ENCODE measurements at regions not wholly inside any gene's neighbourhood (a gene's known extent, or its start where the extent isn't known, plus 50 kb on each side); places are given as distances from the start of the nearest gene placed in this dataset.

DNA sequence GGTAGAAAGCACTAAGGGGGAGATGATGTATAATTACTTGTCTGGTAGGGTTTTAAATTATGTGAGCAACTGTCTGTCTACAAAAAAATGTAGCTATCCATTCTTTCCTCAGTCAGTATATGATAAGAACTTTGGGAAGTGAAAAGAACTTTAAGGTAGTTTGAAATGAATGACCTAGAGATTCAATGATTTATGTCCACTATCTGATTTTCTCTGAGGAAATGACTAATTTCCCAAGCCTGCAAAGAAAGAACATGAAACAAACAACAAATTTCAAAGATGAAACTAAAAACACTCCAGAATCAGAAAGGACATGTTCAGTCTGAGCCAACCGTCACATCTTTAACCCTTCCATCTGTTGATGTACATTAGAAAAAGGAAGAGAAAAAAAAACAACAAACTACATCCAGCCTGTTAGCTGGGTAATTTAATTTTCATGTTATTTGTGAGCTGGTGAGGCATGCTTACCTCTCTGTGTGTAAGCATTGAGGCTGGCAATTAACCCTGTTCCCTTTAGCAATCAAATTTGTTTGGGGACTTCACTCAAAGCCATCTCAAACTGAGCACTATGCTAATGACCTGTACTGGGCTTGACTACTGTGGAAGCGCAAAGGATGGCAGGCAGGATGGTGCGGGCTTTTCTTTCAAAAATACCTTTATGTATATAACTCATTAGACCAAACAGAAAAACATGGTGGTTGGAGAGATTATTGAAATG lies 220.1 kb downstream of the TUSC7 start:
- Histone ChIP-seq H3F3A (replicated peaks; ENCODE audit: insufficient read depth) (peaks cover 8% of the 10 kb centered on the region), H3K4me1 (ENCODE audit: control insufficient read depth in 1 of 2, insufficient read depth in 2 of 2, low read depth in 1 of 2, low read length in 1 of 2) (peaks cover 28 to 31% of the 10 kb centered on the region in 2 experiments; a peak in 3 of 4 replicates), H3K27me3 (ENCODE audit: insufficient read depth) (no peaks in the 10 kb centered on the region), H3K36me3 (replicated peaks in 1 of 2; ENCODE audit: control insufficient read depth in 1 of 2, insufficient read depth in 2 of 2, low read length in 1 of 2) (no peaks in the 10 kb centered on the region), H3K4me3 (ENCODE audit: low read depth in 2 of 2, low read length in 1 of 2) (no peak overlapping the region; a peak in 1 of 4 replicates), H3K9me3 (no peaks in the 10 kb centered on the region), H3K9me2 (no peaks in the 10 kb centered on the region), H4K20me1 (ENCODE audit: insufficient read depth) (no peaks in the 10 kb centered on the region), H3K9ac (no peak overlapping the region), H3K27ac (ENCODE audit: low read depth in 2 of 2, low read length in 1 of 2) (peak overlapping the region; percentile 73 to 93), H2AFZ (ENCODE audit: low read depth) (peak overlapping the region; percentile 80; the same call in 1 of the 2 replicates), H3K4me2 (peak overlapping the region; percentile 65), H3K79me2 (ENCODE audit: insufficient read depth) (no peaks in the 10 kb centered on the region)
- DNase-seq = no peak
- 36% methylated on average over 3 of the region's 3 CpGs for WGBS (ENCODE audit: low lambda C conversion rate)
- ChIA-PET CTCF (interaction anchor here (0.8 to 1.2 kb wide), 5 partner anchors 11 to 159 kb away, joined by 3 read pairs; no protein-coding TSS in a partner anchor), POLR2A (no interaction called here)
- TF ChIP-seq YY1 (IDR thresholded peaks at IDR 0.05; ENCODE audit: low read depth) (no peak), RXRA (IDR thresholded peaks at IDR 0.05; ENCODE audit: borderline replicate concordance, low read depth) (no peak; the same call in 1 of the 2 replicates), REST (IDR thresholded peaks at IDR 0.05; ENCODE audit: low read depth, low read length) (no peak), EZH2phosphoT487 (IDR thresholded peaks at IDR 0.05; ENCODE audit: borderline replicate concordance, low read depth) (no peak), SIN3A (IDR thresholded peaks at IDR 0.05; ENCODE audit: borderline replicate concordance, low read depth, low read length) (no peak), CHD2 (IDR thresholded peaks at IDR 0.05; ENCODE audit: low read length, partially characterized antibody) (no peak), TAF1 (IDR thresholded peaks at IDR 0.05; ENCODE audit: borderline replicate concordance, low read depth, low read length) (no peak), JUND (IDR thresholded peaks at IDR 0.05) (peak; percentile 87), TCF12 (IDR thresholded peaks at IDR 0.05) (peak; percentile 72), EP300 (IDR thresholded peaks at IDR 0.05; ENCODE audit: borderline replicate concordance in 1 of 2, low read depth in 1 of 2, low read length in 1 of 2) (peak; percentile 24 to 72; a peak in 2 of 4 replicates), FOXJ3 (CRISPR knock-in tag; IDR thresholded peaks at IDR 0.05) (peak; percentile 22; the same call in 1 of the 2 replicates), FOSL2 (IDR thresholded peaks at IDR 0.05; ENCODE audit: borderline replicate concordance, low read depth) (peak; percentile 69; the same call in 1 of the 2 replicates), FOXM1 (IDR thresholded peaks at IDR 0.05; ENCODE audit: low read depth) (peak; percentile 55; the same call in 1 of the 2 replicates), PBX3 (IDR thresholded peaks at IDR 0.05) (peak; percentile 87), TEAD4 (IDR thresholded peaks at IDR 0.05; ENCODE audit: borderline replicate concordance, insufficient read depth) (peak; percentile 61; the same call in 1 of the 2 replicates), RCOR1 (IDR thresholded peaks at IDR 0.05; ENCODE audit: low read length) (no peak; the same call in 1 of the 2 replicates), RAD21 (IDR thresholded peaks at IDR 0.05; ENCODE audit: low read length) (no peak), NFIC (IDR thresholded peaks at IDR 0.05; ENCODE audit: borderline replicate concordance) (peak; percentile 27; the same call in 1 of the 2 replicates), GATA2 (CRISPR knock-in tag; IDR thresholded peaks at IDR 0.05) (no peak), GABPA (IDR thresholded peaks at IDR 0.05; ENCODE audit: low read depth) (no peak)
- TF ChIP-seq, protein P1, sequence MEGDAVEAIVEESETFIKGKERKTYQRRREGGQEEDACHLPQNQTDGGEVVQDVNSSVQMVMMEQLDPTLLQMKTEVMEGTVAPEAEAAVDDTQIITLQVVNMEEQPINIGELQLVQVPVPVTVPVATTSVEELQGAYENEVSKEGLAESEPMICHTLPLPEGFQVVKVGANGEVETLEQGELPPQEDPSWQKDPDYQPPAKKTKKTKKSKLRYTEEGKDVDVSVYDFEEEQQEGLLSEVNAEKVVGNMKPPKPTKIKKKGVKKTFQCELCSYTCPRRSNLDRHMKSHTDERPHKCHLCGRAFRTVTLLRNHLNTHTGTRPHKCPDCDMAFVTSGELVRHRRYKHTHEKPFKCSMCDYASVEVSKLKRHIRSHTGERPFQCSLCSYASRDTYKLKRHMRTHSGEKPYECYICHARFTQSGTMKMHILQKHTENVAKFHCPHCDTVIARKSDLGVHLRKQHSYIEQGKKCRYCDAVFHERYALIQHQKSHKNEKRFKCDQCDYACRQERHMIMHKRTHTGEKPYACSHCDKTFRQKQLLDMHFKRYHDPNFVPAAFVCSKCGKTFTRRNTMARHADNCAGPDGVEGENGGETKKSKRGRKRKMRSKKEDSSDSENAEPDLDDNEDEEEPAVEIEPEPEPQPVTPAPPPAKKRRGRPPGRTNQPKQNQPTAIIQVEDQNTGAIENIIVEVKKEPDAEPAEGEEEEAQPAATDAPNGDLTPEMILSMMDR (IDR thresholded peaks at IDR 0.05) = no peak
- TF ChIP-seq, protein P2, sequence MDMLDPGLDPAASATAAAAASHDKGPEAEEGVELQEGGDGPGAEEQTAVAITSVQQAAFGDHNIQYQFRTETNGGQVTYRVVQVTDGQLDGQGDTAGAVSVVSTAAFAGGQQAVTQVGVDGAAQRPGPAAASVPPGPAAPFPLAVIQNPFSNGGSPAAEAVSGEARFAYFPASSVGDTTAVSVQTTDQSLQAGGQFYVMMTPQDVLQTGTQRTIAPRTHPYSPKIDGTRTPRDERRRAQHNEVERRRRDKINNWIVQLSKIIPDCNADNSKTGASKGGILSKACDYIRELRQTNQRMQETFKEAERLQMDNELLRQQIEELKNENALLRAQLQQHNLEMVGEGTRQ (IDR thresholded peaks at IDR 0.05; ENCODE audit: borderline replicate concordance, low read depth, low read length) = no peak
- TF ChIP-seq, protein P3, sequence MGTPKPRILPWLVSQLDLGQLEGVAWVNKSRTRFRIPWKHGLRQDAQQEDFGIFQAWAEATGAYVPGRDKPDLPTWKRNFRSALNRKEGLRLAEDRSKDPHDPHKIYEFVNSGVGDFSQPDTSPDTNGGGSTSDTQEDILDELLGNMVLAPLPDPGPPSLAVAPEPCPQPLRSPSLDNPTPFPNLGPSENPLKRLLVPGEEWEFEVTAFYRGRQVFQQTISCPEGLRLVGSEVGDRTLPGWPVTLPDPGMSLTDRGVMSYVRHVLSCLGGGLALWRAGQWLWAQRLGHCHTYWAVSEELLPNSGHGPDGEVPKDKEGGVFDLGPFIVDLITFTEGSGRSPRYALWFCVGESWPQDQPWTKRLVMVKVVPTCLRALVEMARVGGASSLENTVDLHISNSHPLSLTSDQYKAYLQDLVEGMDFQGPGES (IDR thresholded peaks at IDR 0.05; ENCODE audit: low read depth, low read length) = no peak
- TF ChIP-seq, protein P4, sequence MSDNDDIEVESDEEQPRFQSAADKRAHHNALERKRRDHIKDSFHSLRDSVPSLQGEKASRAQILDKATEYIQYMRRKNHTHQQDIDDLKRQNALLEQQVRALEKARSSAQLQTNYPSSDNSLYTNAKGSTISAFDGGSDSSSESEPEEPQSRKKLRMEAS (IDR thresholded peaks at IDR 0.05; ENCODE audit: low read depth) = peak; percentile 46; the same call in 1 of the 2 replicates
